PC-9 (cell line): ENCODE measurements at regions not wholly inside any gene's neighbourhood (a gene's known extent, or its start where the extent isn't known, plus 50 kb on each side); places are given as distances from the start of the nearest gene placed in this dataset.

Experiments
- BruUV-seq: library from RNA; stranded (reverse); fragments of 400-500 nt; replicated peaks from 2 replicates; lab custom pipeline; 2021; lab: Mats Ljungman, UMichigan
- CTCF ChIA-PET: fragments of 300-600 bp; sonication (Branson Sonifier 250); formaldehyde crosslinking; loops from one replicate; lab custom pipeline; 2022; ENCODE audit warnings: antibody characterized with exemption; lab: Charles Lee
- POLR2A ChIA-PET: fragments of 300-600 bp; sonication (Branson Sonifier 250); formaldehyde crosslinking; loops from one replicate; lab custom pipeline; 2022; ENCODE audit warnings: antibody characterized with exemption; ENCODE audit not compliant: unreplicated experiment; lab: Charles Lee
- DNase-seq, 2 experiments: peaks; one replicate each; pipeline versions ENCODE4 v3.0.0 to v3.0.0-alpha.2; 2015 to 2022; ENCODE audit warnings: mixed read lengths in 1 of 2
- H2AFZ ChIP-seq: fragments of 200-600 bp; sonication (generic); 2 replicates; pipeline ENCODE4 v1.8.1; 2017; ENCODE audit warnings: antibody characterized with exemption
- H3F3A ChIP-seq: fragments of 200-600 bp; sonication (generic); 2 replicates; pipeline ENCODE4 v1.8.1; 2017; ENCODE audit warnings: antibody characterized with exemption, mild to moderate bottlenecking, low read depth; ENCODE audit not compliant: insufficient read depth
- H3K27ac ChIP-seq: fragments of 200-600 bp; sonication (generic); 2 replicates; pipeline ENCODE4 v1.6.1; 2016; ENCODE audit warnings: mixed run types
- H3K27me3 ChIP-seq: fragments of 200-600 bp; sonication (generic); 2 replicates; pipeline ENCODE4 v1.6.1; 2016; ENCODE audit warnings: low read depth, mixed run types; ENCODE audit not compliant: insufficient read depth
- H3K36me3 ChIP-seq: fragments of 200-600 bp; sonication (generic); 2 replicates; pipeline ENCODE4 v1.6.1; 2016; ENCODE audit warnings: low read depth, mixed run types
- H3K4me1 ChIP-seq: fragments of 200-600 bp; sonication (generic); replicated peaks from 2 replicates; pipeline ENCODE4 v1.6.1; 2016; ENCODE audit warnings: mixed run types; ENCODE audit not compliant: insufficient read depth
- H3K4me2 ChIP-seq: fragments of 200-600 bp; sonication (generic); 2 replicates; pipeline ENCODE4 v1.6.1; 2017; ENCODE audit warnings: mixed run types
- H3K4me3 ChIP-seq: fragments of 200-600 bp; sonication (generic); 2 replicates; pipeline ENCODE4 v1.6.1; 2016; ENCODE audit warnings: mixed run types
- H3K79me2 ChIP-seq: fragments of 200-600 bp; sonication (generic); 2 replicates; pipeline ENCODE4 v1.6.1; 2017; ENCODE audit warnings: low read depth, mixed run types
- H3K9me2 ChIP-seq: fragments of 200-600 bp; sonication (generic); 2 replicates; pipeline ENCODE4 v1.8.1; 2017; ENCODE audit warnings: mild to moderate bottlenecking; ENCODE audit not compliant: insufficient read depth
- H3K9me3 ChIP-seq: fragments of 200-600 bp; sonication (generic); 2 replicates; pipeline ENCODE4 v1.8.1; 2016; ENCODE audit warnings: low read depth; ENCODE audit not compliant: insufficient read depth
- H4K20me1 ChIP-seq: fragments of 200-600 bp; sonication (generic); 2 replicates; pipeline ENCODE4 v1.8.1; 2017; ENCODE audit not compliant: insufficient read depth
- CTCF ChIP-seq: fragments of 200-600 bp; sonication (generic); conservative IDR thresholded peaks from 2 replicates; pipeline ENCODE4 v1.6.1; 2017; ENCODE audit warnings: mixed run types, antibody characterized with exemption, mild to moderate bottlenecking, moderate library complexity
- EZH2 ChIP-seq: fragments of 200-600 bp; sonication (generic); IDR thresholded peaks from 2 replicates; pipeline ENCODE4 v1.8.0; 2017; ENCODE audit warnings: antibody characterized with exemption, low read depth
- intact Hi-C: fragments of 100-400 bp; cut with micrococcal nuclease; formaldehyde crosslinking; loops from one replicate; pipeline ENCODE4 v1.10.0; 2022; ENCODE audit not compliant: unreplicated experiment

- intact Hi-C loops = no loop called here
- ChIA-PET CTCF (no interaction called here), POLR2A (no interaction called here)
- TF ChIP-seq EZH2 (no peak), CTCF (no peak)
- H3K36me3 ChIP-seq = no peaks in the 10 kb centered on the region
- no peaks in the 10 kb centered on the region for H3K27me3 ChIP-seq
- DNase-seq = no peak
- no peaks in the 10 kb centered on the region for H3K9me3 ChIP-seq
- no peak overlapping the region for H3K4me3 ChIP-seq
- H3K79me2 ChIP-seq = no peaks in the 10 kb centered on the region
- no peak overlapping the region for H3K4me2 ChIP-seq
- no peaks in the 10 kb centered on the region for H3F3A ChIP-seq
- no TSS peak for BruUV-seq
- H3K27ac ChIP-seq = no peak overlapping the region
- no peaks in the 10 kb centered on the region for H4K20me1 ChIP-seq
- H2AFZ ChIP-seq = no peak overlapping the region
- H3K4me1 ChIP-seq = no peaks in the 10 kb centered on the region
- no peaks in the 10 kb centered on the region for H3K9me2 ChIP-seq
Measured at GRCh38 chr3:89000886-89001285, 106.5 kb upstream of the EPHA3 start.

- H3F3A ChIP-seq = no peaks in the 10 kb centered on the region
- no peaks in the 10 kb centered on the region for H4K20me1 ChIP-seq
- no peaks in the 10 kb centered on the region for H3K4me1 ChIP-seq
- POLR2A ChIA-PET = no interaction called here
- H3K9me3 ChIP-seq = no peaks in the 10 kb centered on the region
- no peaks in the 10 kb centered on the region for H3K9me2 ChIP-seq
- no peaks in the 10 kb centered on the region for H3K27me3 ChIP-seq
- H3K4me2 ChIP-seq = no peak overlapping the region
- H2AFZ ChIP-seq = no peak overlapping the region
- H3K79me2 ChIP-seq = no peaks in the 10 kb centered on the region
- no peak for TF ChIP-seq CTCF
- no peak for TF ChIP-seq EZH2
- no peak overlapping the region for H3K27ac ChIP-seq
- no peak for DNase-seq
- BruUV-seq = no TSS peak
- intact Hi-C loops = no loop called here
- CTCF ChIA-PET = no interaction called here
- H3K36me3 ChIP-seq = no peaks in the 10 kb centered on the region
- no peak overlapping the region for H3K4me3 ChIP-seq
Measured at GRCh38 chr3:89002191-89002590, 105.2 kb upstream of the EPHA3 start.

GRCh38 chr3:89013536-89013935 is 93.9 kb upstream of the EPHA3 start:
- Histone ChIP-seq H4K20me1 (no peaks in the 10 kb centered on the region), H3K4me3 (no peak overlapping the region), H3K79me2 (no peaks in the 10 kb centered on the region), H3K4me2 (no peak overlapping the region), H2AFZ (no peak overlapping the region), H3K4me1 (no peaks in the 10 kb centered on the region), H3K36me3 (no peaks in the 10 kb centered on the region), H3K27ac (no peak overlapping the region), H3K9me2 (no peaks in the 10 kb centered on the region), H3K9me3 (no peaks in the 10 kb centered on the region; the same call in 1 of the 2 replicates), H3F3A (no peaks in the 10 kb centered on the region), H3K27me3 (no peaks in the 10 kb centered on the region)
- ChIA-PET POLR2A (no interaction called here), CTCF (no interaction called here)
- no peak for DNase-seq
- BruUV-seq = no TSS peak
- no peak for TF ChIP-seq CTCF
- TF ChIP-seq EZH2 = no peak
- intact Hi-C loops = no loop called here
